Breast epithelium (tissue), 4 donors: ENCODE measurements at regions not wholly inside any gene's neighbourhood (a gene's known extent, or its start where the extent isn't known, plus 50 kb on each side); places are given as distances from the start of the nearest gene placed in this dataset.

Experiments
- DNase-seq, 2 donors: peaks; one replicate each; pipeline ENCODE4 v3.0.0-alpha.2; 2019; ENCODE audit warnings: low spot score in 2 of 2
- H3K27ac ChIP-seq, 2 donors: fragments of 200-600 bp; sonication (generic) in 1 of 2; one replicate each; pipeline ENCODE4 v1.5.1; 2016 to 2019; ENCODE audit warnings: mild to moderate bottlenecking in 1 of 2
- H3K27me3 ChIP-seq, 2 donors: fragments of 200-600 bp; sonication (generic) in 1 of 2; one replicate each; pipeline versions ENCODE4 v1.5.1 to v1.6.0; 2017 to 2019; ENCODE audit warnings: control low read depth in 1 of 2, mild to moderate bottlenecking in 1 of 2
- H3K36me3 ChIP-seq: fragments of 200-600 bp; one replicate; pipeline ENCODE4 v1.5.1; 2019
- H3K4me1 ChIP-seq, 2 donors: fragments of 200-600 bp; sonication (generic); one replicate each; pipeline ENCODE4 v1.5.1; 2016 to 2019; ENCODE audit warnings: control low read depth in 1 of 2
- H3K4me3 ChIP-seq, 3 donors: fragments of 200-600 bp; sonication (generic); 1 replicate in 2 of 3; 2 replicates in 1 of 3; pipeline ENCODE4 v1.5.1; 2016 to 2019; ENCODE audit warnings: mild to moderate bottlenecking in 3 of 3, moderate library complexity in 2 of 3
- H3K9me3 ChIP-seq, 2 donors: fragments of 200-600 bp; sonication (generic) in 1 of 2; one replicate each; pipeline ENCODE4 v1.5.1; 2016 to 2019; ENCODE audit warnings: control low read depth in 1 of 2
- CTCF ChIP-seq, 3 donors: fragments of 450-650 bp; IDR thresholded peaks; one replicate each; pipeline ENCODE4 v1.5.1; 2016 to 2017; ENCODE audit warnings: antibody characterized with exemption in 3 of 3, mild to moderate bottlenecking in 3 of 3, moderate library complexity in 3 of 3
- POLR2A ChIP-seq: fragments of 450-650 bp; IDR thresholded peaks from one replicate; pipeline ENCODE4 v1.6.1; 2016; ENCODE audit warnings: antibody characterized with exemption, mild to moderate bottlenecking, moderate library complexity
- POLR2AphosphoS5 ChIP-seq, 3 donors: sonication (generic); formaldehyde crosslinking; IDR thresholded peaks; one replicate each; pipeline ENCODE4 v1.6.1; 2017; ENCODE audit warnings: antibody characterized with exemption in 3 of 3
- intact Hi-C: fragments of 100-400 bp; cut with DNase I; formaldehyde crosslinking; loops from one replicate; pipeline ENCODE4 v1.15.1; 2023; ENCODE audit warnings: low total_unique reads

- Histone ChIP-seq H3K27me3 (no peaks in the 10 kb centered on the region), H3K9me3 (peaks cover 7 to 9% of the 10 kb centered on the region in 2 donors), H3K36me3 (no peaks in the 10 kb centered on the region), H3K4me1 (no peaks in the 10 kb centered on the region), H3K27ac (no peak overlapping the region), H3K4me3 (no peak overlapping the region)
- intact Hi-C loops = no loop called here
- TF ChIP-seq POLR2A (no peak), POLR2AphosphoS5 (IDR thresholded peaks at IDR 0.05) (no peak), CTCF (IDR thresholded peaks at IDR 0.05) (no peak)
- DNase-seq = no peak
Measured at GRCh38 chr17:51486091-51486490, 225.7 kb downstream of the UTP18 start.

- peaks cover 0 to under 1% of the 10 kb centered on the region in 2 donors for H3K9me3 ChIP-seq
- intact Hi-C loops = no loop called here
- H3K36me3 ChIP-seq = no peaks in the 10 kb centered on the region
- H3K27ac ChIP-seq = no peak overlapping the region
- DNase-seq = no peak
- no peak overlapping the region for H3K4me3 ChIP-seq
- TF ChIP-seq POLR2A = no peak
- no peaks in the 10 kb centered on the region for H3K27me3 ChIP-seq
- no peaks in the 10 kb centered on the region for H3K4me1 ChIP-seq
Measured at GRCh38 chr17:51486885-51487520, 226.7 kb downstream of the UTP18 start.

GRCh38 chr17:51487947-51488346, 227.6 kb downstream of the UTP18 start:
- H3K36me3 ChIP-seq = no peaks in the 10 kb centered on the region
- no peak for DNase-seq
- no peak for TF ChIP-seq POLR2AphosphoS5 (IDR thresholded peaks at IDR 0.05)
- no peak for TF ChIP-seq CTCF (IDR thresholded peaks at IDR 0.05)
- no peak for TF ChIP-seq POLR2A
- no peak overlapping the region for H3K27ac ChIP-seq
- H3K4me3 ChIP-seq = no peak overlapping the region
- H3K27me3 ChIP-seq = no peaks in the 10 kb centered on the region
- intact Hi-C loops = no loop called here
- H3K4me1 ChIP-seq = no peaks in the 10 kb centered on the region
- no peaks in the 10 kb centered on the region for H3K9me3 ChIP-seq

- intact Hi-C loops = no loop called here
- no peak for DNase-seq
Measured at GRCh38 chr17:51491416-51491815, 231.1 kb downstream of the UTP18 start.

GRCh38 chr17:51493206-51493605, 232.9 kb downstream of the UTP18 start:
- no peaks in the 10 kb centered on the region for H3K4me1 ChIP-seq
- no peak overlapping the region for H3K4me3 ChIP-seq
- TF ChIP-seq CTCF (IDR thresholded peaks at IDR 0.05) (no peak), POLR2AphosphoS5 (IDR thresholded peaks at IDR 0.05) (no peak), POLR2A (no peak)
- intact Hi-C loops = no loop called here
- no peak for DNase-seq
- no peaks in the 10 kb centered on the region for H3K27me3 ChIP-seq
- H3K36me3 ChIP-seq = no peaks in the 10 kb centered on the region
- H3K27ac ChIP-seq = no peak overlapping the region
- no peaks in the 10 kb centered on the region for H3K9me3 ChIP-seq

More at GRCh38 chr17:51491416-51491815, 231.1 kb downstream of the UTP18 start:
- TF ChIP-seq POLR2AphosphoS5 (IDR thresholded peaks at IDR 0.05) (no peak), CTCF (IDR thresholded peaks at IDR 0.05) (no peak), POLR2A (no peak)
- Histone ChIP-seq H3K27me3 (no peaks in the 10 kb centered on the region), H3K4me1 (no peaks in the 10 kb centered on the region), H3K27ac (no peak overlapping the region), H3K4me3 (no peak overlapping the region), H3K9me3 (no peaks in the 10 kb centered on the region), H3K36me3 (no peaks in the 10 kb centered on the region)
